DND-41 (cell line): ENCODE measurements at regions not wholly inside any gene's neighbourhood (a gene's known extent, or its start where the extent isn't known, plus 50 kb on each side); places are given as distances from the start of the nearest gene placed in this dataset.

Experiments used
- ATAC-seq: fragments of 200-7000 bp; cut with Tn5 transposase; 3 replicates; pipeline ENCODE4 v1.9.1; 2021; ENCODE audit warnings: low read depth; ENCODE audit not compliant: insufficient read depth
- DNase-seq: peaks from one replicate; pipeline ENCODE4 v3.0.0-alpha.2; 2020
- H2AFZ ChIP-seq: 2 replicates; pipeline ENCODE4 v1.6.0; 2012; ENCODE audit warnings: low read depth, low read length
- H3K27ac ChIP-seq: 2 replicates; pipeline ENCODE4 v1.5.1; 2012; ENCODE audit warnings: low read length, inconsistent platforms
- H3K27me3 ChIP-seq: fragments of 200-600 bp; sonication (generic); 2 replicates; pipeline ENCODE4 v1.6.0; 2012; ENCODE audit warnings: low read length, mild to moderate bottlenecking, inconsistent platforms; ENCODE audit not compliant: insufficient read depth, poor library complexity
- H3K36me3 ChIP-seq: 2 replicates; pipeline ENCODE4 v1.5.1; 2012; ENCODE audit warnings: low read length, inconsistent platforms; ENCODE audit not compliant: insufficient read depth
- H3K4me1 ChIP-seq: 2 replicates; pipeline ENCODE4 v1.5.1; 2012; ENCODE audit warnings: mild to moderate bottlenecking, low read length; ENCODE audit not compliant: insufficient read depth
- H3K4me2 ChIP-seq: 2 replicates; pipeline ENCODE4 v1.6.0; 2012; ENCODE audit warnings: mild to moderate bottlenecking, moderate library complexity, low read length, inconsistent platforms; ENCODE audit not compliant: insufficient read depth
- H3K4me3 ChIP-seq, 2 experiments: fragments of 200-600 bp in 1 of 2; shearing (Covaris generic) in 1 of 2; 2 replicates each; pipeline ENCODE4 v1.5.1; 2012 to 2016; ENCODE audit warnings: inconsistent platforms in 2 of 2, low read length in 2 of 2, mild to moderate bottlenecking in 2 of 2, low read depth in 1 of 2, moderate library complexity in 1 of 2
- H3K79me2 ChIP-seq: 2 replicates; pipeline ENCODE4 v1.6.0; 2012; ENCODE audit warnings: low read length, inconsistent platforms; ENCODE audit not compliant: insufficient read depth
- H3K9ac ChIP-seq: 2 replicates; pipeline ENCODE4 v1.6.0; 2012; ENCODE audit warnings: low read depth, mild to moderate bottlenecking, inconsistent platforms, low read length, moderate library complexity
- H3K9me3 ChIP-seq: 2 replicates; pipeline ENCODE4 v1.5.1; 2012; ENCODE audit warnings: low read length, moderate library complexity, mild to moderate bottlenecking, inconsistent platforms; ENCODE audit not compliant: insufficient read depth, severe bottlenecking
- H4K20me1 ChIP-seq: 2 replicates; pipeline ENCODE4 v1.6.0; 2012; ENCODE audit warnings: low read length; ENCODE audit not compliant: insufficient read depth
- EZH2 ChIP-seq: IDR thresholded peaks from 3 replicates; pipeline ENCODE4 v1.6.1; 2012; ENCODE audit warnings: borderline replicate concordance, low read depth, mild to moderate bottlenecking, moderate library complexity, low read length, inconsistent platforms; ENCODE audit not compliant: severe bottlenecking
- TF ChIP-seq, protein P1 (sequence below): IDR thresholded peaks from 2 replicates; pipeline ENCODE4 v1.5.1; 2012; ENCODE audit warnings: borderline replicate concordance, low read length, moderate library complexity, mild to moderate bottlenecking; ENCODE audit not compliant: poor library complexity, severe bottlenecking; ENCODE audit errors: extremely low read depth

DNA sequence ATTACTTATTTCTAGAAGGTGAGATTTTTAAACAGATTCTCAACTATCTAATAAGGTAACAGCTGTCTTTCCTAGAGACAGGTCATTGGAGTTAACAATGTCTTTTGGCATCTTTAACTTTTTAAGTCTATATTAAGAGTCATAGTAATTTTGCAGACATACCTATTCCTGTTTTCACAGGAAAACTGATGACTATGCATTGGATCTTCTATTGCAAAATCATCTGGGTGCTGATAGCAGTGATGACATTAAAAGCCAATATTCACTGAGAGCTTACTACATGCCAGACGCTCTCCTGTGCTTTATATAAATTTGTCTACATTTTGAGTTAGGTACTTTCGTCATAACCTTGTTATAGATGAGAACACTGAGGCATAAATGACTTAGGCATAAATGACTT is 462.4 kb upstream of the MARCKS start:
- no peak overlapping the region for H3K4me3 ChIP-seq
- TF ChIP-seq, protein P1, sequence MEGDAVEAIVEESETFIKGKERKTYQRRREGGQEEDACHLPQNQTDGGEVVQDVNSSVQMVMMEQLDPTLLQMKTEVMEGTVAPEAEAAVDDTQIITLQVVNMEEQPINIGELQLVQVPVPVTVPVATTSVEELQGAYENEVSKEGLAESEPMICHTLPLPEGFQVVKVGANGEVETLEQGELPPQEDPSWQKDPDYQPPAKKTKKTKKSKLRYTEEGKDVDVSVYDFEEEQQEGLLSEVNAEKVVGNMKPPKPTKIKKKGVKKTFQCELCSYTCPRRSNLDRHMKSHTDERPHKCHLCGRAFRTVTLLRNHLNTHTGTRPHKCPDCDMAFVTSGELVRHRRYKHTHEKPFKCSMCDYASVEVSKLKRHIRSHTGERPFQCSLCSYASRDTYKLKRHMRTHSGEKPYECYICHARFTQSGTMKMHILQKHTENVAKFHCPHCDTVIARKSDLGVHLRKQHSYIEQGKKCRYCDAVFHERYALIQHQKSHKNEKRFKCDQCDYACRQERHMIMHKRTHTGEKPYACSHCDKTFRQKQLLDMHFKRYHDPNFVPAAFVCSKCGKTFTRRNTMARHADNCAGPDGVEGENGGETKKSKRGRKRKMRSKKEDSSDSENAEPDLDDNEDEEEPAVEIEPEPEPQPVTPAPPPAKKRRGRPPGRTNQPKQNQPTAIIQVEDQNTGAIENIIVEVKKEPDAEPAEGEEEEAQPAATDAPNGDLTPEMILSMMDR, result no peak
- no peak for TF ChIP-seq EZH2
- no peak overlapping the region for H2AFZ ChIP-seq
- no peaks in the 10 kb centered on the region for H3K36me3 ChIP-seq
- no peak for ATAC-seq
- no peaks in the 10 kb centered on the region for H3K4me1 ChIP-seq
- H3K9me3 ChIP-seq, result no peaks in the 10 kb centered on the region
- DNase-seq, result no peak
- H3K9ac ChIP-seq, result no peak overlapping the region
- no peaks in the 10 kb centered on the region for H3K79me2 ChIP-seq
- H3K4me2 ChIP-seq, result no peak overlapping the region
- no peaks in the 10 kb centered on the region for H4K20me1 ChIP-seq
- no peak overlapping the region for H3K27ac ChIP-seq
- no peaks in the 10 kb centered on the region for H3K27me3 ChIP-seq

DNA sequence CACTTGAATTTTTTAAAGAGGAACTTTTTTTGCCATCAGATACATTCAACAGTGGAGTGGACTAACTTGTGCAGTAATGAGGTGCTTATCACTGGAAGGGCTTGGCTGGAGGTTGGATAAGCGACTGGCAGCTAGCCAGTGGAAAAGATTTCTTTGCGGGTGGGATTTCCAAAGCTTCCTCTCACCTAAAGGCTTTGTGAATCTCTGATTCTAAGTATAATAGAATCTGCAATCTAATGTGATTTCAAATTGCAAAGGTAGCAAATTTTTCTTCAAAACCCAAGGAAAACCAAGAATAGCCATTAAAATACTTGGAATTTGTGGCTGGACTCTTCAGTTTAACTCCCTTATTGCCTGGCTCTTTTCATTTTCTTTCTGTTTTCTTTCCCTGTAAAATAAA is 460.4 kb upstream of the MARCKS start:
- Histone ChIP-seq H3K9me3 (no peaks in the 10 kb centered on the region), H3K4me3 (no peak overlapping the region), H3K4me1 (no peaks in the 10 kb centered on the region), H3K27ac (no peak overlapping the region), H4K20me1 (no peaks in the 10 kb centered on the region), H3K4me2 (no peak overlapping the region), H3K9ac (no peak overlapping the region), H3K79me2 (no peaks in the 10 kb centered on the region), H3K36me3 (no peaks in the 10 kb centered on the region), H2AFZ (no peak overlapping the region), H3K27me3 (no peaks in the 10 kb centered on the region)
- ATAC-seq (no peak), DNase-seq (no peak)
- no peak for TF ChIP-seq EZH2
- TF ChIP-seq, protein P1, result no peak

DNA sequence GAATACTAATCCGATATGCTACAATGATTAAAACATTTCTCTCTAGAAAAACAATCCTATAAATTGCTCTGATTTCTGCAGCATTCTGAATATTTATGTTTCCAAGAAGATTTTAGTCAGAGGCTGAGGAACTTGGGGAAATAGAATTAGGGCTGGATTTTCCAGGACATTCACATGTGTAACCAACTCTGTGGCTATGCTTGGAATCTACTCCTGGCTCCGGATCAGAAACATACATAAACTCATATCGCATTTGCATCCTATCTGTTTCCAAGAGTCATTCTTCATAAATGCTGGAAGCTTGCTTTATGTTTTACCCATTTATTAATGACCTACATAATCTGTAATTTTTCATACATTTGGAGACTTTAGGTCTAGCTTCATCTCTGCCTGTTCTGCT is 459.9 kb upstream of the MARCKS start:
- ATAC-seq (no peak), DNase-seq (no peak)
- TF ChIP-seq, protein P1, result no peak
- TF ChIP-seq EZH2, result no peak
- H3K4me2 ChIP-seq, result no peak overlapping the region
- no peak overlapping the region for H3K27ac ChIP-seq
- no peaks in the 10 kb centered on the region for H3K4me1 ChIP-seq
- H3K9ac ChIP-seq, result no peak overlapping the region
- H3K9me3 ChIP-seq, result no peaks in the 10 kb centered on the region
- H3K27me3 ChIP-seq, result no peaks in the 10 kb centered on the region
- no peaks in the 10 kb centered on the region for H3K79me2 ChIP-seq
- no peak overlapping the region for H3K4me3 ChIP-seq
- H2AFZ ChIP-seq, result no peak overlapping the region
- no peaks in the 10 kb centered on the region for H4K20me1 ChIP-seq
- no peaks in the 10 kb centered on the region for H3K36me3 ChIP-seq

DNA sequence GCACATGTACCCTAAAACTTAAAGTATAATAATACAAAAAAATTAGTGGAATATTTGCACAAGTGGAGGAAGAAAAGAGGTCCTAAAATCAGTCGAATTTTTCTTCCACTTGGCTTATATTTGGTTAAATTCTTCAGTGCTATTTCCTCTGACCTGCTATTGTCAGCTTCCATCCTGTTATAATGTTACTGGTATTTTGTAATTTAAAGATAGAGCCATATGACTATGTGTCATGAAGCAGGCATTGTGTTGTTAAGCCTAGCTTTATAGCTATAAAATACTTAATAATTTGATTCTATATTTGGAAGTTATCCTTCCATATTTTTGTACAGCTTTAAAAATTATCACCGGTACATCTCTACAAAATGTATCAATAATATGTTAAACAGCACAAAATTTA is 455.9 kb upstream of the MARCKS start:
- no peak for DNase-seq
- Histone ChIP-seq H4K20me1 (no peaks in the 10 kb centered on the region), H3K9ac (no peak overlapping the region), H3K79me2 (no peaks in the 10 kb centered on the region), H3K4me1 (no peaks in the 10 kb centered on the region), H3K4me3 (no peak overlapping the region), H3K4me2 (no peak overlapping the region), H3K27me3 (no peaks in the 10 kb centered on the region), H2AFZ (no peak overlapping the region), H3K9me3 (no peaks in the 10 kb centered on the region), H3K27ac (no peak overlapping the region), H3K36me3 (no peaks in the 10 kb centered on the region)
- no peak for ATAC-seq
- no peak for TF ChIP-seq EZH2
- TF ChIP-seq, protein P1, result no peak
